Colonic mucosa (tissue), 4 donors: ENCODE measurements at regions not wholly inside any gene's neighbourhood (a gene's known extent, or its start where the extent isn't known, plus 50 kb on each side); places are given as distances from the start of the nearest gene placed in this dataset.

ENCODE experiments used
- DNase-seq: peaks from one replicate; pipeline ENCODE4 v3.0.0-alpha.2; 2020
- H3K27ac ChIP-seq: fragments of 200-600 bp; one replicate; pipeline ENCODE4 v1.8.0; 2021
- H3K27me3 ChIP-seq: fragments of 200-600 bp; one replicate; pipeline ENCODE4 v1.8.0; 2021
- H3K36me3 ChIP-seq: fragments of 200-600 bp; one replicate; pipeline ENCODE4 v1.8.0; 2021
- H3K4me1 ChIP-seq: fragments of 200-600 bp; one replicate; pipeline ENCODE4 v1.8.0; 2021; ENCODE audit warnings: mild to moderate bottlenecking
- H3K4me3 ChIP-seq: fragments of 200-600 bp; one replicate; pipeline ENCODE4 v1.8.0; 2021
- H3K9ac ChIP-seq, 2 donors: one replicate each; pipeline ENCODE4 v1.7.0; 2013; ENCODE audit warnings: control low read depth in 2 of 2, low read depth in 2 of 2, low read length in 2 of 2
- H3K9me3 ChIP-seq: fragments of 200-600 bp; one replicate; pipeline ENCODE4 v1.8.0; 2021
- CTCF ChIP-seq: fragments of 200-600 bp; IDR thresholded peaks from one replicate; pipeline ENCODE4 v1.8.0; 2022; ENCODE audit warnings: antibody characterized with exemption, mild to moderate bottlenecking
- intact Hi-C: fragments of 100-400 bp; cut with DNase I; formaldehyde crosslinking; loops from one replicate; pipeline ENCODE4 v1.14.1; 2022
- donor health status: healthy.
- donor health status: DM: no; HTN: no; CAD: no.
- donor health status: DM: no; HTN: no; CAD: no.

DNA sequence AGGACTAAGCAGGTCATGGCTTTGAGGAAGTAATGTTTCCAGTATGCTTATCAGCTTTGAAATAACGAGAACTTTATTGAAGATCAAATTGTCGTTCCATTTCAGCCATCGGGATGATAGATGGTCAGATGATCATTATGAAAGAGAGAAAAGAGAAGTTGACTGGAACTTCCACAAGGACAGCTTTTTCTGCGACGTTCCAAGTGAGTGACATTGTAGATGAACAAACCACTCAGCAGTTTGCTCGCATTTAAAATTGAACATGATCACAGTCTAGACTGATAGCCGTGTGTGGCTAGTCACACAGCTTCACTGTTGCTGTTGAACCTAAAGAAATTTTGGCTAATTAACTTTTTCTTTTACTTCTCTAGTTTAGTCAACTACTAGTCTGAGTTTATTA, 151.1 kb downstream of the TLR5 start:
- Histone ChIP-seq H3K36me3 (no peaks in the 10 kb centered on the region), H3K9ac (no peak overlapping the region), H3K27ac (no peak overlapping the region), H3K27me3 (no peaks in the 10 kb centered on the region), H3K4me3 (no peak overlapping the region), H3K4me1 (no peaks in the 10 kb centered on the region), H3K9me3 (no peaks in the 10 kb centered on the region)
- no peak for TF ChIP-seq CTCF
- DNase-seq = no peak
- intact Hi-C loops = no loop called here

- no peak overlapping the region for H3K27ac ChIP-seq
- no peaks in the 10 kb centered on the region for H3K36me3 ChIP-seq
- intact Hi-C loops = no loop called here
- no peak overlapping the region for H3K9ac ChIP-seq
- no peaks in the 10 kb centered on the region for H3K4me1 ChIP-seq
- TF ChIP-seq CTCF = no peak
- H3K9me3 ChIP-seq = no peaks in the 10 kb centered on the region
- DNase-seq = no peak
- H3K4me3 ChIP-seq = no peak overlapping the region
- no peaks in the 10 kb centered on the region for H3K27me3 ChIP-seq
Measured at GRCh38 chr1:222994511-222995235, 148.4 kb downstream of the TLR5 start.

- H3K9ac ChIP-seq = no peak overlapping the region
- H3K27ac ChIP-seq = no peak overlapping the region
- H3K27me3 ChIP-seq = no peaks in the 10 kb centered on the region
- no peak for TF ChIP-seq CTCF
- no peaks in the 10 kb centered on the region for H3K36me3 ChIP-seq
- no peak for DNase-seq
- H3K9me3 ChIP-seq = no peaks in the 10 kb centered on the region
- intact Hi-C loops = no loop called here
- H3K4me3 ChIP-seq = no peak overlapping the region
- H3K4me1 ChIP-seq = no peaks in the 10 kb centered on the region
Measured at GRCh38 chr1:222995236-222995580, 147.8 kb downstream of the TLR5 start.

- H3K36me3 ChIP-seq = no peaks in the 10 kb centered on the region
- H3K27ac ChIP-seq = no peak overlapping the region
- no peak overlapping the region for H3K4me3 ChIP-seq
- H3K27me3 ChIP-seq = no peaks in the 10 kb centered on the region
- no peaks in the 10 kb centered on the region for H3K9me3 ChIP-seq
- no peaks in the 10 kb centered on the region for H3K4me1 ChIP-seq
- TF ChIP-seq CTCF = no peak
- no peak for DNase-seq
- no peak overlapping the region for H3K9ac ChIP-seq
- intact Hi-C loops = no loop called here
Measured at GRCh38 chr1:222995620-222996309, 147.3 kb downstream of the TLR5 start.

- intact Hi-C loops = no loop called here
- Histone ChIP-seq H3K9me3 (no peaks in the 10 kb centered on the region), H3K4me3 (no peak overlapping the region), H3K36me3 (no peaks in the 10 kb centered on the region), H3K9ac (no peak overlapping the region), H3K27ac (no peak overlapping the region), H3K27me3 (no peaks in the 10 kb centered on the region), H3K4me1 (no peaks in the 10 kb centered on the region)
- DNase-seq = no peak
- no peak for TF ChIP-seq CTCF
Measured at GRCh38 chr1:222996310-222996975, 146.6 kb downstream of the TLR5 start.
